GM12872 (cell line): ENCODE measurements at regions not wholly inside any gene's neighbourhood (a gene's known extent, or its start where the extent isn't known, plus 50 kb on each side); places are given as distances from the start of the nearest gene placed in this dataset.

Experiments
- CTCF ChIP-seq: IDR thresholded peaks from 3 replicates; pipeline ENCODE4 v1.5.1; 2011; ENCODE audit warnings: low read depth, mild to moderate bottlenecking, low read length, moderate library complexity; ENCODE audit not compliant: insufficient read depth

GRCh38 chr2:18346344-18346743, 214.1 kb downstream of the RDH14 start:
- TF ChIP-seq CTCF, result no peak

GRCh38 chr2:18345848-18346247, 214.6 kb downstream of the RDH14 start:
- no peak for TF ChIP-seq CTCF

GRCh38 chr2:18342901-18343300, 217.6 kb downstream of the RDH14 start:
- no peak for TF ChIP-seq CTCF

- no peak for TF ChIP-seq CTCF
Measured at GRCh38 chr2:18339326-18339725, 221.1 kb downstream of the RDH14 start.

- no peak for TF ChIP-seq CTCF
Measured at GRCh38 chr2:18336975-18337374, 223.5 kb downstream of the RDH14 start.

GRCh38 chr2:18332477-18332876, 228.0 kb downstream of the RDH14 start:
- no peak for TF ChIP-seq CTCF

GRCh38 chr2:18325118-18325517, 235.3 kb downstream of the RDH14 start:
- no peak for TF ChIP-seq CTCF

- no peak for TF ChIP-seq CTCF
Measured at GRCh38 chr2:18319987-18320386, 240.5 kb downstream of the RDH14 start.
